ENCODE measurements at regions not wholly inside any gene's neighbourhood (a gene's known extent, or its start where the extent isn't known, plus 50 kb on each side); places are given as distances from the start of the nearest gene placed in this dataset.

GRCh38 chr4:13243152-13243551, 241.0 kb downstream of the RAB28 start:
- Histone ChIP-seq H3K36me3 (ENCODE audit: insufficient read depth, low read length) (no peaks in the 10 kb centered on the region), H3K4me3 (ENCODE audit: low read length) (no peak overlapping the region), H3K27me3 (ENCODE audit: insufficient read depth, low read length) (no peaks in the 10 kb centered on the region), H3K4me1 (ENCODE audit: insufficient read depth, low read length) (peaks cover 20% of the 10 kb centered on the region), H2AFZ (ENCODE audit: low read depth, low read length) (no peak overlapping the region), H3K9me3 (ENCODE audit: low read length) (no peaks in the 10 kb centered on the region)

DNA sequence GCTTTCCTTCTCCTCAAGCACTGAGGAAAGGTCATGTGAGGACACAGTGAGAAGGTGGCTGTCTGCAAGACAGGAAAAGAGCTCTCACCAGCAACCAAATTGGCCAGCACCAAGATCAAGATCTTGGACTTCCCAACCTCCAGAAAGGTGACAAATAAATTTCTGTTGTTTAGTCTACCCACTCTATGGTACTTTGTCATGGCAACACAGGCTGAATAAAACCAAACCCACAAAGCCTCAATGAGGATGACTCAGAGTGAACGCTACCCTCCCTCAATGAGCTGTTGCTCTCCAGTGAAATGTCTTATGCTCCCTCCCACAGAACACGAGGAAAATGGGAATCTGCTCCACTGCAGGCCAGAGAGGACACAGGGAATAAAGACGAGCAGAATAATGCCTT, 244.1 kb downstream of the RAB28 start:
- Histone ChIP-seq H3K4me1 (ENCODE audit: insufficient read depth, low read length) (peaks cover 20% of the 10 kb centered on the region), H3K36me3 (ENCODE audit: insufficient read depth, low read length) (no peaks in the 10 kb centered on the region), H3K9me3 (ENCODE audit: low read length) (no peaks in the 10 kb centered on the region), H3K27me3 (ENCODE audit: insufficient read depth, low read length) (no peaks in the 10 kb centered on the region), H3K4me3 (ENCODE audit: low read length) (no peak overlapping the region), H2AFZ (ENCODE audit: low read depth, low read length) (no peak overlapping the region)

DNA sequence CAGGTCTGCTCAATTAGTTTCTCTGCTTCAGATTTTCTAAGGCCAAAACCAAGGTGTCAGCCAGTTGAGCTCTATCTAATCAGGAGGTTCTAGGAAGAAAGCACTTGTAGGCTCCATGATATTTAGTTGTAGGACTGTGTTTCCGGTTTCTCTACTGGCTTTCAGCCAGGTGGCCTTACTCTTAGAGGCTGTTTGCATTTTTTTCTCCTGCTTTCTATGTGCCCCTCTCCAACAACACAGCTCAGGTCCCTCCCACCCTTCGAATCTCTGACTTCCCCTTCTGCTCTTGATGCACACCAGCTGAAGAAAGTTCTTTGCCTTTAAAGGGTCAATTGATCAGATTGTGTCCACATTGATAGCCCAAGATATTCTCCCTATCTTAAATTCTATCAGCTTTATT, 245.2 kb downstream of the RAB28 start:
- Histone ChIP-seq H3K27me3 (ENCODE audit: insufficient read depth, low read length) (no peaks in the 10 kb centered on the region), H3K36me3 (ENCODE audit: insufficient read depth, low read length) (no peaks in the 10 kb centered on the region), H3K4me1 (ENCODE audit: insufficient read depth, low read length) (peaks cover 13% of the 10 kb centered on the region), H2AFZ (ENCODE audit: low read depth, low read length) (no peak overlapping the region), H3K9me3 (ENCODE audit: low read length) (peaks cover 2% of the 10 kb centered on the region), H3K4me3 (ENCODE audit: low read length) (no peak overlapping the region)

DNA sequence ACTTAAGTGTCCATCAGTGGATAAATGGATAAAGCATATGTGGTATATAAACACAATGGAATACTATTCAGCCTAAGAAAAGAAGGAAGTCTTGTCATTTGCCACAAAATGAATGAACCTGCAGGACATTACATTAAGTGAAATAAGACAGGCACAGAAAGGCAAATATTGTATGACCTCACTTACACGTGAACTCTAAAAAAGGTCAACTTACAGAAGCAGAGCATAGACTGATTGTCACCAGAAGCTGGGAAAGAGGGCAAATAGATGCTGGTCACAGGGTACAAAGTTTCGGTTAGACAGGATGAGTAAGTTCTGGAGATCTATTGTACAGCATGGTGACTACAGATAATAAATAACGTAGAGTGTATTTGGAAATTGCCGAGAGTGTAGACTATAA, 247.7 kb downstream of the RAB28 start:
- no peaks in the 10 kb centered on the region for H3K36me3 ChIP-seq (ENCODE audit: insufficient read depth, low read length)
- H2AFZ ChIP-seq (ENCODE audit: low read depth, low read length) = no peak overlapping the region
- H3K4me3 ChIP-seq (ENCODE audit: low read length) = no peak overlapping the region
- H3K4me1 ChIP-seq (ENCODE audit: insufficient read depth, low read length) = peaks cover 10% of the 10 kb centered on the region
- H3K9me3 ChIP-seq (ENCODE audit: low read length) = peaks cover 2% of the 10 kb centered on the region
- H3K27me3 ChIP-seq (ENCODE audit: insufficient read depth, low read length) = no peaks in the 10 kb centered on the region

- Histone ChIP-seq H3K9me3 (ENCODE audit: low read length) (peaks cover 2% of the 10 kb centered on the region), H2AFZ (ENCODE audit: low read depth, low read length) (no peak overlapping the region), H3K4me1 (ENCODE audit: insufficient read depth, low read length) (no peaks in the 10 kb centered on the region), H3K36me3 (ENCODE audit: insufficient read depth, low read length) (no peaks in the 10 kb centered on the region), H3K27me3 (ENCODE audit: insufficient read depth, low read length) (no peaks in the 10 kb centered on the region), H3K4me3 (ENCODE audit: low read length) (no peak overlapping the region)
Observed at GRCh38 chr4:13233755-13234154, 250.4 kb downstream of the RAB28 start.

GRCh38 chr4:13219971-13220370, 264.2 kb downstream of the RAB28 start:
- Histone ChIP-seq H3K9me3 (ENCODE audit: low read length) (no peaks in the 10 kb centered on the region), H3K4me3 (ENCODE audit: low read length) (no peak overlapping the region), H3K36me3 (ENCODE audit: insufficient read depth, low read length) (no peaks in the 10 kb centered on the region), H3K27me3 (ENCODE audit: insufficient read depth, low read length) (no peaks in the 10 kb centered on the region), H2AFZ (ENCODE audit: low read depth, low read length) (no peak overlapping the region), H3K4me1 (ENCODE audit: insufficient read depth, low read length) (no peaks in the 10 kb centered on the region)

DNA sequence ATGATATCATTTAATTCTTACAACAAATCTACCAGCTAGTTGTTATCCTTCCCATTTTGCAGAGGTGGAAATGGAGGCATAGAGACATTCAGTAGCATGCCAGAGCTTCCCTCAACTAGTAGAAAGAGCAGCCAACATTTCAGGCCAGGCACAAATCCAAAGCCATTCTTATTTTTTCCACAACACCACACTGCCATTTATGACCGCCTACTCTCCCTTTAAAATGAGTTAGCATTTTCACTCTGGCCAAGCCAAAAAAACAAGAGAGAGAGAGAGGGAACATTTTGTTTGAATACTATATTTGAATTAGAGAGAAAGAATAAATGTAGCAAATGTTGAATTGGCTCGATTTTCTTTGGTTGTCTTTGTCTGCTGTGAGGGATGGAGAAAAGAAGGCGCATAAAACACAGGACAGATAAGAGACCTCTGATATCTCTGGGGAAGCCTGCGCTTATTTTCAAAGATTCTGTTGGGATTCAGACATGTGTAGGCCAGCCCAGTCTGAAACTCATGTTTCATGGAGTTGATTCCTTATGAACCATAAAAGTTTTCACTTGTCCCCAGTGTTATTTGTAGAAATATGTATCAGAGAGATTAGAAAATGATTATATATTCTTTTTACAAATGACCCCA, 265.7 kb downstream of the RAB28 start:
- H3K4me3 ChIP-seq (ENCODE audit: low read length) = no peak overlapping the region
- H3K4me1 ChIP-seq (ENCODE audit: insufficient read depth, low read length) = no peaks in the 10 kb centered on the region
- H3K9me3 ChIP-seq (ENCODE audit: low read length) = no peaks in the 10 kb centered on the region
- no peaks in the 10 kb centered on the region for H3K36me3 ChIP-seq (ENCODE audit: insufficient read depth, low read length)
- no peak overlapping the region for H2AFZ ChIP-seq (ENCODE audit: low read depth, low read length)
- H3K27me3 ChIP-seq (ENCODE audit: insufficient read depth, low read length) = no peaks in the 10 kb centered on the region

DNA sequence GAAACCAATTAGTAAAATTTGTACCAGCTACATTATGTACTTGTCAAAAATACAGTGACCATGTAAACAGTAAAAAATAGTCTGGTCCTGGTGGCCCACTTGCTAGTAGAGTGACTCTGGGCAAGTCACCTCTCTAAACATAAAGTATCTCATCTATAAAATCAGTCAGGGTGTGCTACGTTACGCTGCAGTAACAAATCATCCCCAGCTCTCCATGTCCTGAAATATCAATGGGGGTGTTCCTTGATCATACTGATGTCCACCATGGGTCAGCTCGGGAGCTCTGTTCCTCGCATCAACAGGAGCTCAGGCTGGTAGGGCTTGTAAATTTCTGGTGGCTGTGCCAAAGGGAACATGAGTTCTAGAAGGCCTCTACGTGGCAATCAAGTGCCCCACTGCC, 268.6 kb downstream of the RAB28 start:
- no peaks in the 10 kb centered on the region for H3K4me1 ChIP-seq (ENCODE audit: insufficient read depth, low read length)
- H3K27me3 ChIP-seq (ENCODE audit: insufficient read depth, low read length) = no peaks in the 10 kb centered on the region
- no peaks in the 10 kb centered on the region for H3K36me3 ChIP-seq (ENCODE audit: insufficient read depth, low read length)
- H2AFZ ChIP-seq (ENCODE audit: low read depth, low read length) = no peak overlapping the region
- H3K4me3 ChIP-seq (ENCODE audit: low read length) = no peak overlapping the region
- no peaks in the 10 kb centered on the region for H3K9me3 ChIP-seq (ENCODE audit: low read length)

DNA sequence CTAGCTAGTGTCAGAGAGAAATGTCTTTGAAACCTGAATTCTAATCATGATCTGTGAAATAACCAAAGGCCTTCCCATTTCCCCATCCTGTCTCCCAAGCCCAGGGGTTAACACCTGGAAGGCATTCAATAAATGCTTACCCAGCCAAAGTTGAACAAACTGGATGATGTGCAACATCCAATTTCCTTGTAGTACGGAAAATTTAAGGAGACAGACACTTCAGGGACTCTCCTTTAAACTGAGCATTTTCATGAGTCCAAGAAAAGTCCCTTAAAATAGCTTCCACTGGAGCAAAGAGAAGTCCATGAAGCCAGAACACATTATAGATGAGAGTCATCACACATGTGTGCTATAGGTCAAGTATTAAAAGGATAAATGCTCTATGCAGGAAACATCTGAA, 271.2 kb downstream of the RAB28 start:
- H3K27me3 ChIP-seq (ENCODE audit: insufficient read depth, low read length) = no peaks in the 10 kb centered on the region
- H3K4me1 ChIP-seq (ENCODE audit: insufficient read depth, low read length) = no peaks in the 10 kb centered on the region
- H3K36me3 ChIP-seq (ENCODE audit: insufficient read depth, low read length) = no peaks in the 10 kb centered on the region
- H3K9me3 ChIP-seq (ENCODE audit: low read length) = no peaks in the 10 kb centered on the region
- H3K4me3 ChIP-seq (ENCODE audit: low read length) = no peak overlapping the region
- no peak overlapping the region for H2AFZ ChIP-seq (ENCODE audit: low read depth, low read length)

DNA sequence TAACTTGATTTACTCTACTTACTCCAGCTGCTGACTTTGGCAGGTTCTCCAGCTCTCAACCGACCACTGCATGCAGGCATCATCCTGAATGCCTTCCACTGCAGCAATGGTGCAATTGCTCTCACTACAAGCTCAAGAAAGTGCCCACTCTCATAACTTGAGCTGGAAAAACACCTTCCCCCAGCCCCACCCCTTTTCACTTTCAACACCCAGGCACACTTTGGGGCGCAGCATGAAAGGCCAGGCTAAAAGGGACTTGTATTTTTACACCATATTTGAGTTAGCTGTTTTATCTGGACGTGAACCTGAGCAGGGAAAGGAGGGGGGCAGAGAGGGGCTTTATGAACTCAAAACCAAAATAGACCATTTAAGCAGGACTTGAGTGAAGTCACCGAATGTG, 274.5 kb downstream of the RAB28 start:
- no peaks in the 10 kb centered on the region for H3K36me3 ChIP-seq (ENCODE audit: insufficient read depth, low read length)
- no peaks in the 10 kb centered on the region for H3K9me3 ChIP-seq (ENCODE audit: low read length)
- no peaks in the 10 kb centered on the region for H3K4me1 ChIP-seq (ENCODE audit: insufficient read depth, low read length)
- no peak overlapping the region for H2AFZ ChIP-seq (ENCODE audit: low read depth, low read length)
- H3K27me3 ChIP-seq (ENCODE audit: insufficient read depth, low read length) = no peaks in the 10 kb centered on the region
- H3K4me3 ChIP-seq (ENCODE audit: low read length) = no peak overlapping the region

DNA sequence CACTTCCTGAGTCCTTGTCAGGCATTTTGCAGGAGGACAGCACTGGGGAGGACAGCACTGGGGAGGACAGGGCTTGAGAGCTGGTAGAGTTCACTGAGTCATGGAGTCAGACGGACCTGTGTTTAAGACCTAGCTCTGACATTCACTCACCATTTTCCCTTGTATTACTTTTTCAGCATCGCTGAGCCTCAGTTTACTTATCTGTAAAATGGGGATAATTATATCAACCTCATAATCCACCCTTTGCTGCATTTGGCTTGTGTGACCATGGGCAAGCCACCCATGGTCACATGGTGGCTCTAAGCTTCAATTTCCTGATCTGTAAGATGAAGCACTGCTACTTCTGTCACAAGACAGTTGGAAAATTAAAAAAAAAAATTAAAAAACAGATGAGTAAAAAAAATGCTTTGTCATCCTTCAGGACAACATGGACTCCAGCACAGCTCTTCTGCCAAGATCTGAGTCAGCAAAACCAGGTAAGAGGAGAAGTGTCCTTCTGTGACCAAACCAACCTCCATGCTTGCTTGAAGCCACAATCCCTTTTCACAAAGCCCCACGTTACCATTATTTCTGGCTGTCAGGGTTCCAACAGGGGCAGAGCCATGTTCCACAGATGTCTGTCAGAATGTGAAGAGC, 275.5 kb downstream of the RAB28 start:
- Histone ChIP-seq H3K36me3 (ENCODE audit: insufficient read depth, low read length) (no peaks in the 10 kb centered on the region), H3K4me3 (ENCODE audit: low read length) (no peak overlapping the region), H3K4me1 (ENCODE audit: insufficient read depth, low read length) (no peaks in the 10 kb centered on the region), H3K27me3 (ENCODE audit: insufficient read depth, low read length) (no peaks in the 10 kb centered on the region), H2AFZ (ENCODE audit: low read depth, low read length) (no peak overlapping the region), H3K9me3 (ENCODE audit: low read length) (no peaks in the 10 kb centered on the region)

DNA sequence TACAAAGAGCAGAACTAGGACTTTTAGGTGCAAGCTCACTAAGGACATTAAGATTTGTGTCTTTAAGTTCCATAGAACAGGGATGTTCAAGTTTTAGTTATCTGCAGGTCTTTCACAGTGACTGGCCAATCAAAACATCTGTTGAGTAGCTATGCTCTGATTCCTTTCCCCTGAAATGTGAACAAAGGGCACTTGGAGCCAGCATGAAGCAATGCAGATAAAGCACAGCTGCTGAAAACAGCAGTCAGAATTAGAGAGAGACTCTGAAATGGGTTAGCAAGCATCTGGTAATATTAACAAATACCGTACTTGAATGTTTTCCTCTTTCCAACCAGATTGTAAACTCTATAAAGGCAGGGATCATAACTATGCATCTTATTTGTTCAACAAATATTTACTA, 276.9 kb downstream of the RAB28 start:
- Histone ChIP-seq H3K4me3 (ENCODE audit: low read length) (no peak overlapping the region), H3K4me1 (ENCODE audit: insufficient read depth, low read length) (no peaks in the 10 kb centered on the region), H3K27me3 (ENCODE audit: insufficient read depth, low read length) (no peaks in the 10 kb centered on the region), H3K36me3 (ENCODE audit: insufficient read depth, low read length) (no peaks in the 10 kb centered on the region), H3K9me3 (ENCODE audit: low read length) (no peaks in the 10 kb centered on the region), H2AFZ (ENCODE audit: low read depth, low read length) (no peak overlapping the region)

- Histone ChIP-seq H2AFZ (ENCODE audit: low read depth, low read length) (no peak overlapping the region), H3K9me3 (ENCODE audit: low read length) (no peaks in the 10 kb centered on the region), H3K4me1 (ENCODE audit: insufficient read depth, low read length) (no peaks in the 10 kb centered on the region), H3K36me3 (ENCODE audit: insufficient read depth, low read length) (no peaks in the 10 kb centered on the region), H3K27me3 (ENCODE audit: insufficient read depth, low read length) (no peaks in the 10 kb centered on the region), H3K4me3 (ENCODE audit: low read length) (no peak overlapping the region)
Observed at GRCh38 chr4:13203101-13203500, 281.0 kb downstream of the RAB28 start.

- Histone ChIP-seq H3K4me1 (ENCODE audit: insufficient read depth, low read length) (no peaks in the 10 kb centered on the region), H2AFZ (ENCODE audit: low read depth, low read length) (no peak overlapping the region), H3K4me3 (ENCODE audit: low read length) (no peak overlapping the region), H3K27me3 (ENCODE audit: insufficient read depth, low read length) (no peaks in the 10 kb centered on the region), H3K9me3 (ENCODE audit: low read length) (no peaks in the 10 kb centered on the region), H3K36me3 (ENCODE audit: insufficient read depth, low read length) (no peaks in the 10 kb centered on the region)
Observed at GRCh38 chr4:13202701-13203100, 281.4 kb downstream of the RAB28 start.

Measured in neuron (in vitro differentiated cells).